ENCODE measurements at regions not wholly inside any gene's neighbourhood (a gene's known extent, or its start where the extent isn't known, plus 50 kb on each side); places are given as distances from the start of the nearest gene placed in this dataset.

GRCh38 chr14:83733670-83734069, 1796.3 kb upstream of the FLRT2 start:
- Histone ChIP-seq H3K27me3 (ENCODE audit: control insufficient read depth in 2 of 2, insufficient read depth in 2 of 2, low read length in 2 of 2) (no peaks in the 10 kb centered on the region), H3K9me3 (ENCODE audit: control insufficient read depth in 2 of 3, low read length in 3 of 3) (no peaks in the 10 kb centered on the region), H3K4me1 (ENCODE audit: control insufficient read depth in 2 of 2, insufficient read depth in 2 of 2, low read length in 2 of 2) (no peaks in the 10 kb centered on the region), H3K27ac (ENCODE audit: low read depth, low read length) (no peak overlapping the region), H3K4me3 (ENCODE audit: low read length) (no peak overlapping the region), H3K36me3 (ENCODE audit: control insufficient read depth in 2 of 3, insufficient read depth in 3 of 3, low read length in 3 of 3) (no peaks in the 10 kb centered on the region)
- CTCF ChIA-PET: no interaction called here
- H3K36me3 Mint-ChIP-seq: peaks cover 0 to 8% (median 0%) of the 10 kb centered on the region in 5 donors
- no peaks in the 10 kb centered on the region for H3K27me3 Mint-ChIP-seq
- no peak overlapping the region for H3K4me3 Mint-ChIP-seq
- peaks cover 6 to 34% (median 15%) of the 10 kb centered on the region in 11 donors for H3K9me3 Mint-ChIP-seq
- no peak for ATAC-seq
- H3K27ac Mint-ChIP-seq: no peak overlapping the region
- POLR2A ChIA-PET: no interaction called here
- no peaks in the 10 kb centered on the region for H3K4me1 Mint-ChIP-seq
- DNase-seq: no peak
- intact Hi-C loops (cut with micrococcal nuclease): no loop called here

DNA sequence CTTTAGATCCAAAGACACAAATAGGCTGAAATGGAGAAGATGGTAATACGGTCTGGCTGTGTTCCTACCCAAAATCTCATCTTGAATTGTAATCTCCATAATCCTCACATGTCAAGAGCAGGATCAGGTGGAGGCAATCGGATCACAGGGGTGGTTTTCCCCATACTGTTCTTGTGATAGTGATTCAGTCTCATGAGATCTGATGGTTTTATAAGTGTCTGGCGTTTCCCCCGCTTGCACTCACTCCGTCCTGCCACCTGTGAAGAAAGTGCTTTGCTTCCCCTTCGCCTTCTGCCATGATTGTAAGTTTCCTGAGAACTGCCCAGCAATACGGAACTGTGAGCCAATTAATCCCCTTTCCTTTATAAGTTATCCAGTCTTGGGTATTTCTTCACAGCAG, 1795.5 kb upstream of the FLRT2 start:
- ATAC-seq (no peak), DNase-seq (no peak)
- POLR2A ChIA-PET: no interaction called here

GRCh38 chr14:83741269-83741668, 1788.7 kb upstream of the FLRT2 start:
- H3K36me3 Mint-ChIP-seq: no peaks in the 10 kb centered on the region
- peaks cover 0 to 2% (median 0%) of the 10 kb centered on the region in 3 experiments for H3K9me3 ChIP-seq (ENCODE audit: control insufficient read depth in 2 of 3, low read length in 3 of 3)
- no peaks in the 10 kb centered on the region for H3K36me3 ChIP-seq (ENCODE audit: control insufficient read depth in 2 of 3, insufficient read depth in 3 of 3, low read length in 3 of 3)
- no peaks in the 10 kb centered on the region for H3K27me3 ChIP-seq (ENCODE audit: control insufficient read depth in 2 of 2, insufficient read depth in 2 of 2, low read length in 2 of 2)
- DNase-seq (no peak), ATAC-seq (no peak)
- no peak overlapping the region for H3K4me3 Mint-ChIP-seq
- no peak overlapping the region for H3K27ac ChIP-seq (ENCODE audit: low read depth, low read length)
- no peaks in the 10 kb centered on the region for H3K4me1 Mint-ChIP-seq
- ChIA-PET POLR2A (no interaction called here), CTCF (no interaction called here)
- no peaks in the 10 kb centered on the region for H3K27me3 Mint-ChIP-seq
- H3K9me3 Mint-ChIP-seq: peaks cover 0 to 15% (median 2%) of the 10 kb centered on the region in 11 donors
- no peak overlapping the region for H3K4me3 ChIP-seq (ENCODE audit: low read length)
- H3K4me1 ChIP-seq (ENCODE audit: control insufficient read depth in 2 of 2, insufficient read depth in 2 of 2, low read length in 2 of 2): no peaks in the 10 kb centered on the region
- H3K27ac Mint-ChIP-seq: no peak overlapping the region
- intact Hi-C loops (cut with micrococcal nuclease): no loop called here

More for the DNA sequence above, 1795.5 kb upstream of the FLRT2 start:
- Mint-ChIP-seq H3K27ac (no peak overlapping the region), H3K9me3 (peaks cover 4 to 32% (median 15%) of the 10 kb centered on the region in 11 donors), H3K27me3 (no peaks in the 10 kb centered on the region), H3K4me1 (no peaks in the 10 kb centered on the region), H3K4me3 (no peak overlapping the region), H3K36me3 (peaks cover 0 to 8% (median 0%) of the 10 kb centered on the region in 5 donors)
- Histone ChIP-seq H3K4me3 (ENCODE audit: low read length) (no peak overlapping the region), H3K27me3 (ENCODE audit: control insufficient read depth in 2 of 2, insufficient read depth in 2 of 2, low read length in 2 of 2) (no peaks in the 10 kb centered on the region), H3K9me3 (ENCODE audit: control insufficient read depth in 2 of 3, low read length in 3 of 3) (no peaks in the 10 kb centered on the region), H3K36me3 (ENCODE audit: control insufficient read depth in 2 of 3, insufficient read depth in 3 of 3, low read length in 3 of 3) (no peaks in the 10 kb centered on the region), H3K27ac (ENCODE audit: low read depth, low read length) (no peak overlapping the region), H3K4me1 (ENCODE audit: control insufficient read depth in 2 of 2, insufficient read depth in 2 of 2, low read length in 2 of 2) (no peaks in the 10 kb centered on the region)
- CTCF ChIA-PET: no interaction called here
- intact Hi-C loops (cut with micrococcal nuclease): no loop called here

DNA sequence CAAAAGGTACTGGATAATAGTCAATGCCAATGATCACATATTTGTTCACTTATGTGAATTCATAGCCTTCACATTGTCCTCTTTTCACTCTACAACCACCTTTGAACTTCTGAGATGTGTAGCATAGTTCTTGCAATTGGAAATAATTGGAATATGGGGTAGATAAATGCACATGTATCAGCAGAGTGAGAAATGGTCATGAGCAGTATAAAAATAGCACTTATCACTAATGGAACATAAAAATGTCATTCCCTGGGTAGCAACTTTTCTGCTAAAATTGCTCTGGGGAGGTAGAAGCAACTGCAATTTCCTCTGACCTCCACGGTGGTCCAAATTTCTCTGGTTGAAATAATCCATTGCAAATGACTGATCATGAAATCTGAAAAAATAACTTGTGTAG, 1785.7 kb upstream of the FLRT2 start:
- Mint-ChIP-seq H3K9me3 (peaks cover 0 to 18% (median 4%) of the 10 kb centered on the region in 11 donors), H3K36me3 (no peaks in the 10 kb centered on the region), H3K4me1 (no peaks in the 10 kb centered on the region), H3K4me3 (no peak overlapping the region), H3K27me3 (no peaks in the 10 kb centered on the region), H3K27ac (no peak overlapping the region)
- H3K4me3 ChIP-seq (ENCODE audit: low read length): no peak overlapping the region
- ATAC-seq (no peak), DNase-seq (no peak)
- H3K27ac ChIP-seq (ENCODE audit: low read depth, low read length): no peak overlapping the region
- no peaks in the 10 kb centered on the region for H3K36me3 ChIP-seq (ENCODE audit: control insufficient read depth in 2 of 3, insufficient read depth in 3 of 3, low read length in 3 of 3)
- no peaks in the 10 kb centered on the region for H3K27me3 ChIP-seq (ENCODE audit: control insufficient read depth in 2 of 2, insufficient read depth in 2 of 2, low read length in 2 of 2)
- POLR2A ChIA-PET: no interaction called here
- CTCF ChIA-PET: no interaction called here
- intact Hi-C loops (cut with micrococcal nuclease): no loop called here
- H3K4me1 ChIP-seq (ENCODE audit: control insufficient read depth in 2 of 2, insufficient read depth in 2 of 2, low read length in 2 of 2): no peaks in the 10 kb centered on the region
- peaks cover 0 to 2% (median 0%) of the 10 kb centered on the region in 3 experiments for H3K9me3 ChIP-seq (ENCODE audit: control insufficient read depth in 2 of 3, low read length in 3 of 3)

DNA sequence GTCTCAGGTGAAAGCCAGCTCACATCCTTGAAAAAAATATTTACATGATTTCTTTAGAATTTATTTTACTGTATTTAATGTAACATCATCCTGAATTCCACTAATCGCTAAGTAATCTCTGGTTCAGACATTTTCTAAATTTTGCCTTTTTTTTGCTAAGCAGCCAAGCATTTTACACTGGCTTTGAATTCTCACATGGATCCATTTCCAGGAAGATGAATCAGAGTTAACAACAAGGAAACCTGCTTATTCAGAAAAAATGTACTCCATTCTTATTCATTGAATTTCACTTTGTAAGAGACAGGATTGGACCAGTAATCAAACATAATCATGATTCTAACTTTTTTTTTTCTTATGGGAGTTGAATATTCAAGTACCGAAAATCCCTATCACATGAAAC, 1785.1 kb upstream of the FLRT2 start:
- Histone ChIP-seq H3K4me3 (ENCODE audit: low read length) (no peak overlapping the region), H3K27me3 (ENCODE audit: control insufficient read depth in 2 of 2, insufficient read depth in 2 of 2, low read length in 2 of 2) (no peaks in the 10 kb centered on the region), H3K9me3 (ENCODE audit: control insufficient read depth in 2 of 3, low read length in 3 of 3) (peaks cover 0 to 1% (median 0%) of the 10 kb centered on the region in 3 experiments), H3K36me3 (ENCODE audit: control insufficient read depth in 2 of 3, insufficient read depth in 3 of 3, low read length in 3 of 3) (no peaks in the 10 kb centered on the region), H3K4me1 (ENCODE audit: control insufficient read depth in 2 of 2, insufficient read depth in 2 of 2, low read length in 2 of 2) (no peaks in the 10 kb centered on the region), H3K27ac (ENCODE audit: low read depth, low read length) (no peak overlapping the region)
- Mint-ChIP-seq H3K9me3 (peaks cover 0 to 18% (median 4%) of the 10 kb centered on the region in 11 donors), H3K4me1 (no peaks in the 10 kb centered on the region), H3K27me3 (no peaks in the 10 kb centered on the region), H3K27ac (no peak overlapping the region), H3K36me3 (no peaks in the 10 kb centered on the region), H3K4me3 (no peak overlapping the region)
- ChIA-PET POLR2A (no interaction called here), CTCF (no interaction called here)
- intact Hi-C loops (cut with micrococcal nuclease): no loop called here
- DNase-seq (no peak), ATAC-seq (no peak)

GRCh38 chr14:83746336-83746735, 1783.6 kb upstream of the FLRT2 start:
- Histone ChIP-seq H3K36me3 (ENCODE audit: control insufficient read depth in 2 of 3, insufficient read depth in 3 of 3, low read length in 3 of 3) (no peaks in the 10 kb centered on the region), H3K4me3 (ENCODE audit: low read length) (no peak overlapping the region), H3K27me3 (ENCODE audit: control insufficient read depth in 2 of 2, insufficient read depth in 2 of 2, low read length in 2 of 2) (no peaks in the 10 kb centered on the region), H3K9me3 (ENCODE audit: control insufficient read depth in 2 of 3, low read length in 3 of 3) (no peaks in the 10 kb centered on the region), H3K27ac (ENCODE audit: low read depth, low read length) (no peak overlapping the region), H3K4me1 (ENCODE audit: control insufficient read depth in 2 of 2, insufficient read depth in 2 of 2, low read length in 2 of 2) (no peaks in the 10 kb centered on the region)
- ChIA-PET POLR2A (no interaction called here), CTCF (no interaction called here)
- Mint-ChIP-seq H3K27ac (no peak overlapping the region), H3K27me3 (no peaks in the 10 kb centered on the region), H3K36me3 (no peaks in the 10 kb centered on the region), H3K4me1 (no peaks in the 10 kb centered on the region), H3K9me3 (peaks cover 0 to 12% (median 4%) of the 10 kb centered on the region in 11 donors), H3K4me3 (no peak overlapping the region)
- ATAC-seq (no peak), DNase-seq (no peak)
- intact Hi-C loops (cut with micrococcal nuclease): no loop called here

GRCh38 chr14:83757916-83758315, 1772.0 kb upstream of the FLRT2 start:
- Histone ChIP-seq H3K9me3 (ENCODE audit: control insufficient read depth in 2 of 3, low read length in 3 of 3) (no peaks in the 10 kb centered on the region), H3K4me1 (ENCODE audit: control insufficient read depth in 2 of 2, insufficient read depth in 2 of 2, low read length in 2 of 2) (no peaks in the 10 kb centered on the region), H3K4me3 (ENCODE audit: low read length) (no peak overlapping the region), H3K27me3 (ENCODE audit: control insufficient read depth in 2 of 2, insufficient read depth in 2 of 2, low read length in 2 of 2) (no peaks in the 10 kb centered on the region), H3K36me3 (ENCODE audit: control insufficient read depth in 2 of 3, insufficient read depth in 3 of 3, low read length in 3 of 3) (no peaks in the 10 kb centered on the region), H3K27ac (ENCODE audit: low read depth, low read length) (no peak overlapping the region)
- Mint-ChIP-seq H3K9me3 (peaks cover 0 to 5% (median 1%) of the 10 kb centered on the region in 11 donors), H3K36me3 (no peaks in the 10 kb centered on the region), H3K4me3 (no peak overlapping the region), H3K27me3 (no peaks in the 10 kb centered on the region), H3K27ac (no peak overlapping the region), H3K4me1 (no peaks in the 10 kb centered on the region)
- ChIA-PET POLR2A (no interaction called here), CTCF (no interaction called here)
- no peak for DNase-seq
- no peak for ATAC-seq
- intact Hi-C loops (cut with micrococcal nuclease): no loop called here

Measured in naive thymus-derived CD4-positive, alpha-beta T cell (primary cell).